ENCODE measurements at regions not wholly inside any gene's neighbourhood (a gene's known extent, or its start where the extent isn't known, plus 50 kb on each side); places are given as distances from the start of the nearest gene placed in this dataset.
A peak's percentile ranks its signal among the peaks of the same experiment; 100 is the strongest.

DNA sequence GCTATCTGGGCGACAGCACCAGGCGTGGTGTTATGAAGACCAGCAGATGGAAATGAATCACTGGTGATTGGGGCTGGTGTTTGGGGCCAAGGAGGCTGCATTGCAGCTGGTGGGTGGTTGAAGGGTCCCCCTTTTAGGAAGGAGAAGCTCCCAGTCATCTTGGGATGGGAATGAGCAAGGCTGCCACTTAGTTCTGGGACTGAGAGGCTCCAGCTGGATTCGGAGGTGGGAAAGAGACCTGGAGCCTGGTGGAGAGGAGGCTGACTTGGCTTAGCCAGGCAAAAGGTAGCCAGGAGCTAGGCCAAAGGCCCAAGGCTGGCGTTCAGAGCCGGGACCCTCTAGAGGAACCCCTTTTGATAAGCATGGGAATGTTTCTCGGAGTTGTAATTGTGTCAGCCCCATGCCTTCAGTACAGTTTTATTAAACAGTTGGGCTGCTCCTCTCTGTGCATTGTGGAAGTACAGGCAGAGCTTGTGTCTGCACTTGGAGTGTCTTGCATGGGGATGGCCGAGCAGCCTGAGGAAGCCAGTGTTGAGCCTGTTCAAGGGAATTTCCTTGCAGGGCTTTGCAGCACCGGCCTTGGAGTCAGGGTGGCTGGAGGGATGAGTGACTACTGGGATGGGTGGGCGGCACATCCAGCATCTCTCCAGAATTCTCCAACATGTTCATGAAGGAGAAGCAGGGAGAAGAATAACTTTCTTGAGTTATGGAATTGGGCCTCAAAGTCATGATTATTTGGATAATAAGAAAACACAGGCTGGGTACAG is 234.9 kb downstream of the BAMBI start:
- in situ Hi-C loops (cut with MboI) = no loop called here
- Histone ChIP-seq H3K4me2 (ENCODE audit: insufficient read depth, low read length) (no peak overlapping the region), H3K4me3 (no peak overlapping the region), H3K27me3 (ENCODE audit: control insufficient read depth in 2 of 2, insufficient read depth in 2 of 2, low read length in 2 of 2) (no peaks in the 10 kb centered on the region), H2AFZ (ENCODE audit: low read depth, low read length) (0 out of 2 replicates have a peak overlapping the region, but pooled peaks have one; percentile 37), H3K4me1 (replicated peaks in 1 of 2; ENCODE audit: control insufficient read depth in 2 of 2, insufficient read depth in 2 of 2, low read length in 2 of 2) (no peaks in the 10 kb centered on the region; a peak in 1 of 5 replicates), H3K36me3 (ENCODE audit: control insufficient read depth, insufficient read depth, low read length) (no peaks in the 10 kb centered on the region; the same call in 2 of the 3 replicates), H4K20me1 (replicated peaks; ENCODE audit: control insufficient read depth, insufficient read depth, low read length) (no peaks in the 10 kb centered on the region), H3K9me1 (ENCODE audit: control insufficient read depth, insufficient read depth, low read length) (no peaks in the 10 kb centered on the region), H3K9ac (ENCODE audit: insufficient read depth in 1 of 2, low read depth in 2 of 2, low read length in 2 of 2) (no peak overlapping the region; a peak in 1 of 4 replicates), H3K27ac (ENCODE audit: extremely low read depth, low read depth, low read length) (no peak overlapping the region), H3K79me2 (ENCODE audit: control insufficient read depth, insufficient read depth, low read length) (no peaks in the 10 kb centered on the region), H3K9me3 (replicated peaks; ENCODE audit: control insufficient read depth, insufficient read depth, low read depth, low read length) (no peaks in the 10 kb centered on the region)
- no peak for DNase-seq (ENCODE audit: extremely low read depth in 1 of 4, low spot score in 3 of 4)
- ChIA-PET POLR2A (no interaction called here), CTCF (ENCODE audit: low intra/inter-chr PET ratio) (no interaction called here)
- intact Hi-C loops (cut with micrococcal nuclease) = no loop called here
- no peak for FAIRE-seq
- ATAC-seq = peak; percentile 28; the same call in 1 of the 3 replicates
- WGBS (ENCODE audit: insufficient coverage, low coverage, missing lambda C conversion rate) = 69% methylated on average over 9 of the region's 9 CpGs
- no TSS peak for BruUV-seq (replicated peaks)
- TF ChIP-seq POLR2AphosphoS5 (IDR thresholded peaks at IDR 0.05; ENCODE audit: control insufficient read depth, insufficient read depth, low read depth, low read length) (no peak), NFATC3 (IDR thresholded peaks at IDR 0.05) (no peak), RBM39 (optimal IDR thresholded peaks at IDR 0.05; ENCODE audit: low read depth, low read length) (no peak), KLF1 (tag; IDR thresholded peaks at IDR 0.05) (no peak), ZNF695 (CRISPR knock-in tag; IDR thresholded peaks at IDR 0.05) (no peak), PHTF2 (CRISPR knock-in tag; IDR thresholded peaks at IDR 0.05) (no peak), FIP1L1 (IDR thresholded peaks at IDR 0.05; ENCODE audit: low read depth, low read length, poor library complexity, severe bottlenecking) (no peak), RBBP5 (IDR thresholded peaks at IDR 0.05; ENCODE audit: borderline replicate concordance, insufficient read depth, low read length, poor library complexity, severe bottlenecking) (no peak), SREBF1 (IDR thresholded peaks at IDR 0.05; ENCODE audit: borderline replicate concordance, low read depth, low read length) (no peak), SAFB2 (IDR thresholded peaks at IDR 0.05; ENCODE audit: borderline replicate concordance, low read depth, low read length, severe bottlenecking) (no peak), HDAC6 (IDR thresholded peaks at IDR 0.05; ENCODE audit: low read depth, low read length) (no peak)
